H9 (cell line): ENCODE measurements at regions not wholly inside any gene's neighbourhood (a gene's known extent, or its start where the extent isn't known, plus 50 kb on each side); places are given as distances from the start of the nearest gene placed in this dataset.

Experiments
- DNase-seq: peaks from one replicate; pipeline ENCODE4 v3.0.0-alpha.2; 2017
- H2AFZ ChIP-seq: one replicate; pipeline ENCODE4 v1.6.1; 2013; ENCODE audit warnings: mild to moderate bottlenecking, low read length, control low read depth, moderate library complexity
- H2AK5ac ChIP-seq: 2 replicates; pipeline ENCODE4 v1.6.1; 2013; ENCODE audit warnings: low read length, control low read depth, mixed read lengths; ENCODE audit not compliant: insufficient read length
- H2BK120ac ChIP-seq: one replicate; pipeline ENCODE4 v1.6.1; 2013; ENCODE audit warnings: low read depth, mild to moderate bottlenecking, low read length, control low read depth, inconsistent platforms; ENCODE audit not compliant: poor library complexity, severe bottlenecking
- H2BK12ac ChIP-seq: 2 replicates; pipeline ENCODE4 v1.6.1; 2013; ENCODE audit warnings: low read length, control low read depth, mixed read lengths, low read depth; ENCODE audit not compliant: insufficient read length
- H2BK15ac ChIP-seq: 2 replicates; pipeline ENCODE4 v1.6.1; 2013; ENCODE audit warnings: low read depth, low read length, control low read depth
- H2BK20ac ChIP-seq: one replicate; pipeline ENCODE4 v1.6.1; 2013; ENCODE audit warnings: low read depth, mild to moderate bottlenecking, low read length, control low read depth, inconsistent platforms; ENCODE audit not compliant: poor library complexity, severe bottlenecking
- H2BK5ac ChIP-seq: 2 replicates; pipeline ENCODE4 v1.6.1; 2013; ENCODE audit warnings: low read length, control low read depth, mixed read lengths; ENCODE audit not compliant: insufficient read length
- H3K14ac ChIP-seq: 2 replicates; pipeline ENCODE4 v1.6.1; 2013; ENCODE audit warnings: low read length, control low read depth; ENCODE audit not compliant: insufficient read depth
- H3K18ac ChIP-seq: 2 replicates; pipeline ENCODE4 v1.6.1; 2013; ENCODE audit warnings: low read depth, mild to moderate bottlenecking, mixed read lengths, low read length, control low read depth; ENCODE audit not compliant: insufficient read length
- H3K23ac ChIP-seq: 2 replicates; pipeline ENCODE4 v1.6.1; 2013; ENCODE audit warnings: low read length, control low read depth, mixed read lengths, low read depth; ENCODE audit not compliant: insufficient read length
- H3K23me2 ChIP-seq: 2 replicates; pipeline ENCODE4 v1.6.1; 2013; ENCODE audit warnings: low read depth, mild to moderate bottlenecking, mixed read lengths, low read length, control low read depth; ENCODE audit not compliant: insufficient read length, poor library complexity, severe bottlenecking
- H3K27ac ChIP-seq: 2 replicates; pipeline ENCODE4 v1.5.1; 2013; ENCODE audit warnings: low read length, control low read depth, mixed read lengths, low read depth; ENCODE audit not compliant: insufficient read length
- H3K27me3 ChIP-seq: 2 replicates; pipeline ENCODE4 v1.6.1; 2013; ENCODE audit warnings: low read length, control low read depth, inconsistent platforms; ENCODE audit not compliant: insufficient read depth
- H3K4ac ChIP-seq: 2 replicates; pipeline ENCODE4 v1.6.1; 2013; ENCODE audit warnings: low read depth, mild to moderate bottlenecking, control low read depth, inconsistent platforms, low read length, moderate library complexity
- H3K4me1 ChIP-seq: 2 replicates; pipeline ENCODE4 v1.6.1; 2013; ENCODE audit warnings: low read length, control low read depth, inconsistent platforms; ENCODE audit not compliant: insufficient read depth
- H3K4me2 ChIP-seq: 2 replicates; pipeline ENCODE4 v1.6.1; 2013; ENCODE audit warnings: low read length, control low read depth, mixed read lengths; ENCODE audit not compliant: insufficient read length, insufficient read depth
- H3K56ac ChIP-seq: 2 replicates; pipeline ENCODE4 v1.6.1; 2013; ENCODE audit warnings: low read depth, mild to moderate bottlenecking, mixed read lengths, low read length, control low read depth; ENCODE audit not compliant: insufficient read length
- H3K79me1 ChIP-seq: 2 replicates; pipeline ENCODE4 v1.6.1; 2013; ENCODE audit warnings: low read depth, mild to moderate bottlenecking, moderate library complexity, low read length, control low read depth, inconsistent platforms; ENCODE audit not compliant: insufficient read depth, poor library complexity, severe bottlenecking
- H3K79me2 ChIP-seq: 2 replicates; pipeline ENCODE4 v1.6.1; 2013; ENCODE audit warnings: low read length, control low read depth, inconsistent platforms; ENCODE audit not compliant: insufficient read depth
- H3K9ac ChIP-seq: 2 replicates; pipeline ENCODE4 v1.6.1; 2013; ENCODE audit warnings: low read length, control low read depth, mixed read lengths; ENCODE audit not compliant: insufficient read length; ENCODE audit errors: extremely low read depth
- H3K9me3 ChIP-seq: one replicate; pipeline ENCODE4 v1.6.1; 2013; ENCODE audit warnings: low read depth, low read length, inconsistent platforms; ENCODE audit not compliant: control insufficient read depth
- H3T11ph ChIP-seq: one replicate; pipeline ENCODE4 v1.6.1; 2013; ENCODE audit warnings: mild to moderate bottlenecking, low read length, control low read depth, inconsistent platforms
- H4K20me1 ChIP-seq: one replicate; pipeline ENCODE4 v1.6.1; 2013; ENCODE audit not compliant: control insufficient read depth, insufficient read length, insufficient read depth
- H4K5ac ChIP-seq: 2 replicates; pipeline ENCODE4 v1.6.1; 2013; ENCODE audit warnings: low read depth, mild to moderate bottlenecking, mixed read lengths, low read length, control low read depth; ENCODE audit not compliant: insufficient read length
- H4K8ac ChIP-seq: replicated peaks from 2 replicates; pipeline ENCODE4 v1.6.1; 2013; ENCODE audit warnings: low read length, control low read depth, mixed read lengths, low read depth; ENCODE audit not compliant: insufficient read length
- H4K91ac ChIP-seq: 2 replicates; pipeline ENCODE4 v1.6.1; 2013; ENCODE audit warnings: low read depth, mild to moderate bottlenecking, moderate library complexity, mixed read lengths, low read length, control low read depth; ENCODE audit not compliant: insufficient read length
- H3K27ac Mint-ChIP-seq, 3 experiments: 2 replicates in 2 of 3; 3 replicates in 1 of 3; pipeline ENCODE4 v1.8.0; 2020 to 2021; ENCODE audit warnings: mixed read lengths in 3 of 3, mild to moderate bottlenecking in 1 of 3, moderate library complexity in 1 of 3
- H3K27me3 Mint-ChIP-seq: 2 replicates; pipeline ENCODE4 v1.8.0; 2021; ENCODE audit warnings: low read depth, mild to moderate bottlenecking, moderate library complexity, mixed read lengths
- H3K36me3 Mint-ChIP-seq, 3 experiments: 2 replicates in 2 of 3; 3 replicates in 1 of 3; pipeline ENCODE4 v1.8.0; 2020 to 2021; ENCODE audit warnings: low read depth in 3 of 3, mixed read lengths in 3 of 3; ENCODE audit not compliant: insufficient read depth in 1 of 3
- H3K4me1 Mint-ChIP-seq, 2 experiments: 2 replicates each; pipeline ENCODE4 v1.8.0; 2020; ENCODE audit warnings: mixed read lengths in 2 of 2
- H3K4me3 Mint-ChIP-seq, 2 experiments: 2 replicates in 1 of 2; 3 replicates in 1 of 2; pipeline ENCODE4 v1.8.0; 2020 to 2021; ENCODE audit warnings: mild to moderate bottlenecking in 2 of 2, mixed read lengths in 2 of 2, moderate library complexity in 1 of 2
- H3K9me3 Mint-ChIP-seq, 2 experiments: 2 replicates in 1 of 2; 3 replicates in 1 of 2; pipeline ENCODE4 v1.8.0; 2020; ENCODE audit warnings: mild to moderate bottlenecking in 2 of 2, mixed read lengths in 2 of 2, moderate library complexity in 1 of 2
- CTCF ChIP-seq: fragments of 200-600 bp; sonication (generic); conservative IDR thresholded peaks from 3 replicates; pipeline ENCODE4 v1.8.0; 2021; ENCODE audit warnings: antibody characterized with exemption, mild to moderate bottlenecking
- WGBS: extraction: QIAGEN DNeasy Blood & Tissue Kit; methylation state at CpG from one replicate; pipeline ENCODE4 v1.1.7; 2013; ENCODE audit warnings: missing lambda C conversion rate, low lambda C conversion rate, mixed read lengths; ENCODE audit not compliant: insufficient read length; ENCODE audit errors: extremely low coverage; 5-methylcytosine and 5-hydroxymethylcytosine counted together

DNA sequence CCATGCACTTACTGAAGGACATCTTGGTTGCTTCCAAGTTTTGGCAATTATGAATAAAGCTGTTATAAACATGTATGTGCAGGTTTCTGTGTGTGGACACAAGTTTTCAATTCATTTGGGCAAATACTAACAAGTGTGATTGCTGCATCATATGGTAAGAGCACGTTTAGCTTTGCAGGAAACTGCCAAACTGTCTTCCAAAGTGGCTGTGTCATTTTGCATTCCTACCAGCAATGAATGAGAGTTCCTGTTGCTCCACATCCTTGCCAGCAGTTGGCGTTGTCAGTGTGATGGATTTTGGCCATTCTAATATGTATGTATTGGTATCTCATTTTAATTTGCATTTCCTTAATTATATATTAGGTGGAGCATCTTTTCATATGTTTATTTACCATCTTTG, 280.1 kb downstream of the SV2B start:
- H3K56ac ChIP-seq = no peak overlapping the region
- no peak overlapping the region for H3K18ac ChIP-seq
- H3K14ac ChIP-seq = no peak overlapping the region
- no peak overlapping the region for H2AFZ ChIP-seq
- H3K23ac ChIP-seq = no peak overlapping the region
- H3K4me1 ChIP-seq = no peaks in the 10 kb centered on the region; the same call in 1 of the 2 replicates
- no peak overlapping the region for H3K9ac ChIP-seq
- no peak overlapping the region for H2BK20ac ChIP-seq
- Mint-ChIP-seq H3K27ac (no peak overlapping the region), H3K4me3 (no peak overlapping the region), H3K9me3 (peaks cover 8 to 12% of the 10 kb centered on the region in 2 experiments; a peak in 4 of 5 replicates), H3K36me3 (no peaks in the 10 kb centered on the region), H3K4me1 (peaks cover 0 to 9% of the 10 kb centered on the region in 2 experiments; a peak in 2 of 4 replicates), H3K27me3 (no peaks in the 10 kb centered on the region)
- no peak overlapping the region for H2AK5ac ChIP-seq
- no peaks in the 10 kb centered on the region for H4K20me1 ChIP-seq
- H3K23me2 ChIP-seq = no peaks in the 10 kb centered on the region
- no peak overlapping the region for H3T11ph ChIP-seq
- H4K91ac ChIP-seq = no peak overlapping the region
- no peak overlapping the region for H2BK15ac ChIP-seq
- H2BK5ac ChIP-seq = no peak overlapping the region
- no peak for DNase-seq
- H3K79me1 ChIP-seq = no peaks in the 10 kb centered on the region
- TF ChIP-seq CTCF = no peak
- no CpG with 5 or more reads among the region's 2 CpGs for WGBS
- no peak overlapping the region for H2BK120ac ChIP-seq
- no peaks in the 10 kb centered on the region for H3K79me2 ChIP-seq
- H2BK12ac ChIP-seq = no peak overlapping the region
- H3K9me3 ChIP-seq = no peaks in the 10 kb centered on the region
- H3K27ac ChIP-seq = no peak overlapping the region
- H3K27me3 ChIP-seq = no peaks in the 10 kb centered on the region
- H4K5ac ChIP-seq = no peak overlapping the region
- H3K4ac ChIP-seq = no peak overlapping the region
- no peak overlapping the region for H4K8ac ChIP-seq
- no peak overlapping the region for H3K4me2 ChIP-seq
